GM18951 (cell line): ENCODE measurements at regions not wholly inside any gene's neighbourhood (a gene's known extent, or its start where the extent isn't known, plus 50 kb on each side); places are given as distances from the start of the nearest gene placed in this dataset.

Experiments used
- POLR2A ChIP-seq: IDR thresholded peaks from 4 replicates; pipeline ENCODE4 v1.6.1; 2011; ENCODE audit warnings: mild to moderate bottlenecking; ENCODE audit not compliant: insufficient read length, insufficient read depth; ENCODE audit errors: extremely low read depth
- in situ Hi-C: fragments of 300-500 bp; cut with MboI; formaldehyde crosslinking; loops from one replicate; pipeline ENCODE4 v1.12.0; 2022; ENCODE audit warnings: low sequenced_read_pairs, mixed read lengths, inconsistent platforms; ENCODE audit not compliant: unreplicated experiment

- in situ Hi-C loops, result loop anchor here (25.0 kb wide), 1 partner anchor 403 kb away; no protein-coding TSS in a partner anchor
- no peak for TF ChIP-seq POLR2A
Observed at GRCh38 chr7:121540138-121540537, 144.0 kb upstream of the FAM3C start.

GRCh38 chr7:121537031-121537430 is 140.9 kb upstream of the FAM3C start:
- no peak for TF ChIP-seq POLR2A
- in situ Hi-C loops, result loop anchor here (25.0 kb wide), 1 partner anchor 400 kb away; no protein-coding TSS in a partner anchor

GRCh38 chr7:121531175-121532070 is 135.3 kb upstream of the FAM3C start:
- no peak for TF ChIP-seq POLR2A
- in situ Hi-C loops, result loop anchor here (25.0 kb wide), 1 partner anchor 394 kb away; no protein-coding TSS in a partner anchor

GRCh38 chr7:121530227-121531174 is 134.4 kb upstream of the FAM3C start:
- in situ Hi-C loops, result loop anchor here (25.0 kb wide), 1 partner anchor 393 kb away; no protein-coding TSS in a partner anchor
- TF ChIP-seq POLR2A, result no peak

- TF ChIP-seq POLR2A, result no peak
- in situ Hi-C loops, result loop anchor here (25.0 kb wide), 1 partner anchor 392 kb away; no protein-coding TSS in a partner anchor
Observed at GRCh38 chr7:121529003-121529402, 132.9 kb upstream of the FAM3C start.

GRCh38 chr7:121526210-121526609 is 130.1 kb upstream of the FAM3C start:
- in situ Hi-C loops, result loop anchor here (25.0 kb wide), 1 partner anchor 389 kb away; no protein-coding TSS in a partner anchor

- TF ChIP-seq POLR2A, result no peak
- in situ Hi-C loops, result loop anchor here (25.0 kb wide), 1 partner anchor 388 kb away; no protein-coding TSS in a partner anchor
Observed at GRCh38 chr7:121525155-121525819, 129.2 kb upstream of the FAM3C start.

- in situ Hi-C loops, result no loop called here
- TF ChIP-seq POLR2A, result no peak
Observed at GRCh38 chr7:121521711-121522400, 125.7 kb upstream of the FAM3C start.

GRCh38 chr7:121520911-121521310 is 124.8 kb upstream of the FAM3C start:
- in situ Hi-C loops, result no loop called here
- TF ChIP-seq POLR2A, result no peak

GRCh38 chr7:121519548-121520521 is 123.7 kb upstream of the FAM3C start:
- TF ChIP-seq POLR2A, result no peak
- in situ Hi-C loops, result no loop called here

GRCh38 chr7:121517591-121517990 is 121.5 kb upstream of the FAM3C start:
- in situ Hi-C loops, result no loop called here
- no peak for TF ChIP-seq POLR2A
